GM18502 (cell line): ENCODE measurements at regions not wholly inside any gene's neighbourhood (a gene's known extent, or its start where the extent isn't known, plus 50 kb on each side); places are given as distances from the start of the nearest gene placed in this dataset.

Experiments used
- ATAC-seq: cut with Tn5 transposase; IDR thresholded peaks from one replicate; pipeline ENCODE4 v1.9.1; 2021; ENCODE audit warnings: mild to moderate bottlenecking; ENCODE audit not compliant: unreplicated experiment, poor library complexity

DNA sequence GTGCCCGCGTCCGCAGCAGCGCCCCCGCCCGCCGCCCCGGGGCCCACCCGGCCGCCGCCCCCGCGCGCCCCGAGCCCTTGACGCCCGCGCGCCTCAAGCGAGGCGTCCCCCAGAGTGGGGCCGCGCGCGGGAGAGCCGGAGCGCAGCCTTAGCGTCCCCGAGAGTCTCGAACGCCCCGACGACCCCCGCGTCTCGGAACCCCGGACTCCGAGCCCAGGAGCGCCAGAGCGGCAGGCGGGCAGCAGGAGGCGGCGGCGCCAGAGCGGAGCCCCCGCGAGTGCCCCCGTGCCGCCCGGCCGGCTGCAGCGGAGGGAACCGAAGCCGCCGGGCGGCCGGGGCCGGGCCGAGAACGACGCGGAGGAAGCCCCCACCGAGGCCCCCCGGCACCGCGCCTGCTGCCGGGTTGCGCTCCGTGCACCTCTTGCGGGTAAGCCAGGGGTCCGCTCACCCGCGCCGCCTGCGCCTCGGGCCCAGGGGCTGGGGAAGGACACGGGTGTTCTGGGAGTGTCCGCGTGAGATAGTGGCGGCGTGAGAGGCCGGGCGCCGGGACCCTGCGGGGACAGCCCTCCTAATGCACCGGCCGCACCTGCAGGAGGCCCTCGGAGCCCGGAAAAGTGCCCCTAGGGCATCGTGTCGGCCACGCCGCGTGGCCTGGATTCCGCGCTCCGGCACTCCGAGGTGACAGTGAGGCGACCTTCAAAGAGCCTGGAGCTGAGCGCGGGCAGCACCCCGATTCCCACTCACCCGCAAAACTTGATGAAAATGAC, 52.0 kb upstream of the ULK4 start:
- peak; percentile 5 for ATAC-seq

DNA sequence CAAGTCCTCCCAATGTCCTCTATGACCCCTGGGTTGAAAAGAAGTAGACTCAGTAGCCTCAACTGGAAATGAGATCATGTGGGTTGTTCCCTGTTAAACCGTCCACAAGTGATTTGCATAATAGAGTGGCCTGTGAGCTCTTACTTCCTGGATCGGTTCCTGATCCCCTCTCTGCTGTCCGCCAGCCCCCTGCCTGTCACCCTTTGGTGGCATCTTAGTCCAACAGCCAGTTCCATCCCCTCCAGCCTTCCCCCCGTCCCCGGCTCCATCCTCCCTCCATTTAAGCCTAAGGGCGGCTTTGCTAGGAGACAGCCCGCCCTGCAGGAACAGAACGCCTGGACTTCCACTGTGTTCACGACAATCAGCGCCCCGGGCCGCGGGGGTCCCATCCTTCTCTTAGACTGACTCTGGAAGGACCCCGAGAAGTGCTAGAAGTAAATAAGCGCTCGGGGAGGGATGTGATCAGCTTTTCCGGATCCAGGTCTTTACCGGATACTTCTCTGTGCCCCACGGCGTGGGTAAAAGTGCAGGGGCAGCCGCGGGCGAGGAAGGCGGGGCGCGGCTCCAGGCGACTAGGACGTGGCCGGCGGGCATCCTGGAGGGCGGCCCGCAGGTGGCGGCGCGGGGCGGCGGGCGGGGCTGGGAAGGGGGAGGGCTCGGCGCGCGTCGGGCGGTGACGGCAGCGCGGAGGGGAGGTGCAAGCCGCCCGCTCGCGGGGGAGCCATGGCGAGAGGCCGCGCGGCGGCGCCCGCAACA, 51.2 kb upstream of the ULK4 start:
- ATAC-seq, result peak; percentile 77

DNA sequence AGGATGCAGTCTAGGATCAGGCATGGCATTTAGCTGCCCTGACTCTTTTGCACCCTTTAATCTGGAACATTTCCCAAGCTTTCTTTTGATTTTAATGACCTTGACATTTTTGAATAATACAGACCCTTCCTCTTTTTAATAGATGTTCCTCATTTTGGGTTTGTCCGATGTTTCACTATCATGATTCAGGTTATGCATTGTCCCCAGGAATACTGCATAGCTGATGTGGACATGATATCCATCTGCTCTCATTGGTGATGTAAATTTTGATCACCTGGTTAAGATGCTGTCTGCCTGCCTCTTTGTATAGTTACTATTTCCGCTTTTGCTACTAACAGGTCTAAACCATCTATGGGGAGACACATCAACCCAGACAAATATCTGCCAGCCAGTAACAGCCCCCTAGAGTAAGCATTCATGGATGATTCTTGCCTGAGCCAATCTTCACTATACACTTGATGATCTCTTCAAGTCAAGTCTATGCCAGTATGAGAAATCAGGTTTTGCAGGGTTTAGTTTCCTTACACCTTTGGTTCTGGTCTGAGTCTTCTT, 50.6 kb upstream of the ULK4 start:
- peak; percentile 42 for ATAC-seq
